Panc1 (cell line): ENCODE measurements at regions not wholly inside any gene's neighbourhood (a gene's known extent, or its start where the extent isn't known, plus 50 kb on each side); places are given as distances from the start of the nearest gene placed in this dataset.

Experiments
- CTCF ChIP-seq: fragments of 450-650 bp; IDR thresholded peaks from 2 replicates; pipeline ENCODE4 v1.5.1; 2017; ENCODE audit warnings: mild to moderate bottlenecking
- REST ChIP-seq, 2 experiments: IDR thresholded peaks; 2 replicates each; pipeline ENCODE4 v1.6.1; 2011 to 2012; ENCODE audit warnings: low read depth in 2 of 2, control low read depth in 1 of 2, low read length in 1 of 2, mild to moderate bottlenecking in 1 of 2, moderate library complexity in 1 of 2; ENCODE audit not compliant: insufficient read depth in 1 of 2

- TF ChIP-seq CTCF (no peak), REST (IDR thresholded peaks at IDR 0.05; ENCODE audit: insufficient read depth in 1 of 2, low read depth in 2 of 2, low read length in 1 of 2) (no peak)
Measured at GRCh38 chr7:10677211-10677610, 296.5 kb upstream of the PHF14 start.
